Progenitor cell of endocrine pancreas (in vitro differentiated cells): ENCODE measurements at regions not wholly inside any gene's neighbourhood (a gene's known extent, or its start where the extent isn't known, plus 50 kb on each side); places are given as distances from the start of the nearest gene placed in this dataset.

Source experiments
- DNase-seq: peaks from one replicate; pipeline ENCODE4 v3.0.0; 2021; ENCODE audit warnings: low spot score; ENCODE audit not compliant: unreplicated experiment
- H3K27ac Mint-ChIP-seq: 2 replicates; pipeline ENCODE4 v1.8.0; 2021; ENCODE audit warnings: mild to moderate bottlenecking, moderate library complexity, mixed read lengths
- H3K27me3 Mint-ChIP-seq: 2 replicates; pipeline ENCODE4 v1.8.0; 2021; ENCODE audit warnings: mixed read lengths
- H3K36me3 Mint-ChIP-seq: 2 replicates; pipeline ENCODE4 v1.8.0; 2022; ENCODE audit warnings: mixed read lengths; ENCODE audit not compliant: insufficient read depth
- H3K4me1 Mint-ChIP-seq: 2 replicates; pipeline ENCODE4 v1.8.0; 2021; ENCODE audit warnings: low read depth, mixed read lengths
- H3K4me3 Mint-ChIP-seq: 2 replicates; pipeline ENCODE4 v1.8.0; 2021; ENCODE audit warnings: low read depth, mild to moderate bottlenecking, moderate library complexity, mixed read lengths
- H3K9me3 Mint-ChIP-seq: 2 replicates; pipeline ENCODE4 v1.8.0; 2021; ENCODE audit warnings: low read depth, mixed read lengths
- CTCF ChIP-seq: fragments of 200-600 bp; sonication (generic); IDR thresholded peaks from one replicate; pipeline ENCODE4 v1.5.0; 2021; ENCODE audit warnings: antibody characterized with exemption, mild to moderate bottlenecking; ENCODE audit not compliant: unreplicated experiment

- DNase-seq: no peak
- Mint-ChIP-seq H3K27me3 (no peaks in the 10 kb centered on the region), H3K36me3 (no peaks in the 10 kb centered on the region), H3K4me1 (peaks cover 6% of the 10 kb centered on the region), H3K27ac (no peak overlapping the region), H3K4me3 (no peak overlapping the region), H3K9me3 (peaks cover 2% of the 10 kb centered on the region)
- TF ChIP-seq CTCF: no peak
These were observed 1183.3 kb downstream of the SLITRK1 start for GRCh38 chr13:82698941-82699340.

- H3K27me3 Mint-ChIP-seq: no peaks in the 10 kb centered on the region
- H3K36me3 Mint-ChIP-seq: no peaks in the 10 kb centered on the region
- H3K27ac Mint-ChIP-seq: no peak overlapping the region
- TF ChIP-seq CTCF: no peak
- no peak overlapping the region for H3K4me3 Mint-ChIP-seq
- peaks cover 2% of the 10 kb centered on the region for H3K9me3 Mint-ChIP-seq
- DNase-seq: no peak
- H3K4me1 Mint-ChIP-seq: peaks cover 6% of the 10 kb centered on the region
These were observed 1183.9 kb downstream of the SLITRK1 start for GRCh38 chr13:82698383-82698782.

GRCh38 chr13:82693607-82694006 lies 1188.7 kb downstream of the SLITRK1 start:
- no peaks in the 10 kb centered on the region for H3K36me3 Mint-ChIP-seq
- H3K27me3 Mint-ChIP-seq: no peaks in the 10 kb centered on the region
- H3K4me1 Mint-ChIP-seq: no peaks in the 10 kb centered on the region
- no peak for DNase-seq
- H3K4me3 Mint-ChIP-seq: no peak overlapping the region
- no peaks in the 10 kb centered on the region for H3K9me3 Mint-ChIP-seq
- no peak for TF ChIP-seq CTCF
- H3K27ac Mint-ChIP-seq: no peak overlapping the region

- H3K4me1 Mint-ChIP-seq: no peaks in the 10 kb centered on the region
- no peaks in the 10 kb centered on the region for H3K27me3 Mint-ChIP-seq
- no peaks in the 10 kb centered on the region for H3K36me3 Mint-ChIP-seq
- no peak for TF ChIP-seq CTCF
- no peak overlapping the region for H3K27ac Mint-ChIP-seq
- DNase-seq: no peak
- peaks cover 1% of the 10 kb centered on the region for H3K9me3 Mint-ChIP-seq
- no peak overlapping the region for H3K4me3 Mint-ChIP-seq
These were observed 1193.8 kb downstream of the SLITRK1 start for GRCh38 chr13:82688400-82688994.

- H3K4me3 Mint-ChIP-seq: no peak overlapping the region
- H3K27ac Mint-ChIP-seq: no peak overlapping the region
- no peaks in the 10 kb centered on the region for H3K4me1 Mint-ChIP-seq
- no peak for DNase-seq
- H3K27me3 Mint-ChIP-seq: no peaks in the 10 kb centered on the region
- no peak for TF ChIP-seq CTCF
- no peaks in the 10 kb centered on the region for H3K36me3 Mint-ChIP-seq
- peaks cover 8% of the 10 kb centered on the region for H3K9me3 Mint-ChIP-seq
These were observed 1194.4 kb downstream of the SLITRK1 start for GRCh38 chr13:82687884-82688283.
